AG10803 (cell line): ENCODE measurements at regions not wholly inside any gene's neighbourhood (a gene's known extent, or its start where the extent isn't known, plus 50 kb on each side); places are given as distances from the start of the nearest gene placed in this dataset.

ENCODE experiments used
- DNase-seq: peaks from one replicate; pipeline ENCODE4 v3.0.0; 2010; ENCODE audit warnings: low read depth
- H3K4me3 ChIP-seq: 2 replicates; pipeline ENCODE4 v1.5.1; 2011; ENCODE audit warnings: mild to moderate bottlenecking, low read length, control low read depth
- CTCF ChIP-seq: conservative IDR thresholded peaks from 2 replicates; pipeline ENCODE4 v1.5.1; 2011; ENCODE audit warnings: mild to moderate bottlenecking, low read length, control low read depth, inconsistent platforms

GRCh38 chr4:54908763-54909162 is 216.6 kb downstream of the KDR start:
- TF ChIP-seq CTCF: no peak
- DNase-seq: peak; percentile 28
- no peak overlapping the region for H3K4me3 ChIP-seq

GRCh38 chr4:54904953-54905352 is 220.4 kb downstream of the KDR start:
- no peak overlapping the region for H3K4me3 ChIP-seq
- no peak for TF ChIP-seq CTCF
- no peak for DNase-seq

GRCh38 chr4:54902976-54903375 is 222.4 kb downstream of the KDR start:
- H3K4me3 ChIP-seq: no peak overlapping the region
- DNase-seq: peak; percentile 47
- no peak for TF ChIP-seq CTCF

- no peak for TF ChIP-seq CTCF
- no peak overlapping the region for H3K4me3 ChIP-seq
- DNase-seq: peak; percentile 84
These were observed 223.1 kb downstream of the KDR start for GRCh38 chr4:54902271-54902670.

- H3K4me3 ChIP-seq: no peak overlapping the region
- TF ChIP-seq CTCF: no peak
- no peak for DNase-seq
These were observed 224.2 kb downstream of the KDR start for GRCh38 chr4:54901202-54901601.

GRCh38 chr4:54898656-54899340 is 226.6 kb downstream of the KDR start:
- no peak overlapping the region for H3K4me3 ChIP-seq
- peak; percentile 37 for DNase-seq
- no peak for TF ChIP-seq CTCF

GRCh38 chr4:54898056-54898562 is 227.3 kb downstream of the KDR start:
- DNase-seq: peak; percentile 48
- TF ChIP-seq CTCF: no peak
- no peak overlapping the region for H3K4me3 ChIP-seq
